Panc1 (cell line): ENCODE measurements at regions not wholly inside any gene's neighbourhood (a gene's known extent, or its start where the extent isn't known, plus 50 kb on each side); places are given as distances from the start of the nearest gene placed in this dataset.

Experiments
- ATAC-seq: fragments of 200-7000 bp; cut with Tn5 transposase; 2 replicates; pipeline ENCODE4 v1.9.1; 2020; ENCODE audit warnings: mild to moderate bottlenecking, moderate library complexity
- BruUV-seq: library from RNA; stranded (reverse); fragments of 400-500 nt; replicated peaks from 2 replicates; lab custom pipeline; 2021; lab: Mats Ljungman, UMichigan
- CTCF ChIA-PET: fragments of 300-600 bp; sonication (Branson Sonifier 250); formaldehyde crosslinking; loops from one replicate; lab custom pipeline; 2022; ENCODE audit warnings: antibody characterized with exemption; lab: Charles Lee
- POLR2A ChIA-PET: fragments of 300-600 bp; sonication (Branson Sonifier 250); formaldehyde crosslinking; loops from one replicate; lab custom pipeline; 2022; ENCODE audit warnings: antibody characterized with exemption; lab: Charles Lee
- DNase-seq: peaks from one replicate; pipeline ENCODE4 v3.0.0-alpha.2; 2010; ENCODE audit warnings: low read depth, low spot score
- H3K27ac ChIP-seq: 2 replicates; pipeline ENCODE4 v1.5.1; 2011; ENCODE audit warnings: mild to moderate bottlenecking, low read length, inconsistent platforms
- H3K27me3 ChIP-seq: fragments of 200-500 bp; sonication (Bioruptor generic); 2 replicates; pipeline ENCODE4 v1.6.0; 2014; ENCODE audit warnings: low read length, inconsistent platforms; ENCODE audit not compliant: control insufficient read depth, insufficient read depth
- H3K36me3 ChIP-seq: fragments of 200-500 bp; sonication (Bioruptor generic); 2 replicates; pipeline ENCODE4 v1.5.1; 2014; ENCODE audit warnings: inconsistent platforms, mild to moderate bottlenecking, low read length, moderate library complexity; ENCODE audit not compliant: control insufficient read depth, insufficient read depth
- H3K4me1 ChIP-seq: 2 replicates; pipeline ENCODE4 v1.5.1; 2011; ENCODE audit warnings: inconsistent platforms, mild to moderate bottlenecking, low read length, moderate library complexity; ENCODE audit not compliant: control insufficient read depth, insufficient read depth
- H3K4me3 ChIP-seq, 2 experiments: 2 replicates each; pipeline ENCODE4 v1.5.1; 2011 to 2012; ENCODE audit warnings: low read depth in 2 of 2, low read length in 2 of 2, mild to moderate bottlenecking in 2 of 2, inconsistent platforms in 1 of 2, moderate library complexity in 1 of 2
- H3K9me3 ChIP-seq: fragments of 200-500 bp; sonication (Bioruptor generic); 2 replicates; pipeline ENCODE4 v1.5.1; 2014; ENCODE audit warnings: low read depth, mild to moderate bottlenecking, inconsistent platforms, low read length, moderate library complexity; ENCODE audit not compliant: control insufficient read depth, insufficient read depth
- POLR2AphosphoS5 ChIP-seq: IDR thresholded peaks from 2 replicates; pipeline ENCODE4 v1.6.1; 2012; ENCODE audit warnings: mild to moderate bottlenecking, low read depth, low read length, moderate library complexity
- SIN3A ChIP-seq: IDR thresholded peaks from 2 replicates; pipeline ENCODE4 v1.6.1; 2012; ENCODE audit warnings: low read depth, mild to moderate bottlenecking, low read length, moderate library complexity, borderline replicate concordance; ENCODE audit not compliant: insufficient read depth
- TCF7L2 ChIP-seq: IDR thresholded peaks from 2 replicates; pipeline ENCODE4 v1.6.1; 2011; ENCODE audit warnings: mild to moderate bottlenecking, low read depth, low read length, inconsistent platforms
- in situ Hi-C: cut with HindIII; loops from 2 replicates; pipeline ENCODE4 v1.10.0; 2016; ENCODE audit warnings: low sequenced_read_pairs, low pct_unique_long_range_greater_than_20kb
- intact Hi-C: fragments of 100-400 bp; cut with micrococcal nuclease; formaldehyde crosslinking; loops from one replicate; pipeline ENCODE4 v1.10.0; 2022; ENCODE audit not compliant: unreplicated experiment
- TF ChIP-seq, protein P1 (sequence below), 2 experiments: IDR thresholded peaks; 2 replicates each; pipeline ENCODE4 v1.6.1; 2011 to 2012; ENCODE audit warnings: low read depth in 2 of 2, control low read depth in 1 of 2, low read length in 1 of 2, mild to moderate bottlenecking in 1 of 2, moderate library complexity in 1 of 2; ENCODE audit not compliant: insufficient read depth in 1 of 2
- TF ChIP-seq, protein P2 (sequence below): fragments of 450-650 bp; IDR thresholded peaks from 2 replicates; pipeline ENCODE4 v1.5.1; 2017; ENCODE audit warnings: mild to moderate bottlenecking

- BruUV-seq: no TSS peak
- Histone ChIP-seq H3K36me3 (no peaks in the 10 kb centered on the region), H3K9me3 (no peaks in the 10 kb centered on the region), H3K4me1 (no peaks in the 10 kb centered on the region), H3K27me3 (no peaks in the 10 kb centered on the region), H3K4me3 (no peak overlapping the region), H3K27ac (no peak overlapping the region)
- TF ChIP-seq, protein P1, sequence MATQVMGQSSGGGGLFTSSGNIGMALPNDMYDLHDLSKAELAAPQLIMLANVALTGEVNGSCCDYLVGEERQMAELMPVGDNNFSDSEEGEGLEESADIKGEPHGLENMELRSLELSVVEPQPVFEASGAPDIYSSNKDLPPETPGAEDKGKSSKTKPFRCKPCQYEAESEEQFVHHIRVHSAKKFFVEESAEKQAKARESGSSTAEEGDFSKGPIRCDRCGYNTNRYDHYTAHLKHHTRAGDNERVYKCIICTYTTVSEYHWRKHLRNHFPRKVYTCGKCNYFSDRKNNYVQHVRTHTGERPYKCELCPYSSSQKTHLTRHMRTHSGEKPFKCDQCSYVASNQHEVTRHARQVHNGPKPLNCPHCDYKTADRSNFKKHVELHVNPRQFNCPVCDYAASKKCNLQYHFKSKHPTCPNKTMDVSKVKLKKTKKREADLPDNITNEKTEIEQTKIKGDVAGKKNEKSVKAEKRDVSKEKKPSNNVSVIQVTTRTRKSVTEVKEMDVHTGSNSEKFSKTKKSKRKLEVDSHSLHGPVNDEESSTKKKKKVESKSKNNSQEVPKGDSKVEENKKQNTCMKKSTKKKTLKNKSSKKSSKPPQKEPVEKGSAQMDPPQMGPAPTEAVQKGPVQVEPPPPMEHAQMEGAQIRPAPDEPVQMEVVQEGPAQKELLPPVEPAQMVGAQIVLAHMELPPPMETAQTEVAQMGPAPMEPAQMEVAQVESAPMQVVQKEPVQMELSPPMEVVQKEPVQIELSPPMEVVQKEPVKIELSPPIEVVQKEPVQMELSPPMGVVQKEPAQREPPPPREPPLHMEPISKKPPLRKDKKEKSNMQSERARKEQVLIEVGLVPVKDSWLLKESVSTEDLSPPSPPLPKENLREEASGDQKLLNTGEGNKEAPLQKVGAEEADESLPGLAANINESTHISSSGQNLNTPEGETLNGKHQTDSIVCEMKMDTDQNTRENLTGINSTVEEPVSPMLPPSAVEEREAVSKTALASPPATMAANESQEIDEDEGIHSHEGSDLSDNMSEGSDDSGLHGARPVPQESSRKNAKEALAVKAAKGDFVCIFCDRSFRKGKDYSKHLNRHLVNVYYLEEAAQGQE (IDR thresholded peaks at IDR 0.05; ENCODE audit: insufficient read depth in 1 of 2, low read depth in 2 of 2, low read length in 1 of 2): no peak
- TF ChIP-seq, protein P2, sequence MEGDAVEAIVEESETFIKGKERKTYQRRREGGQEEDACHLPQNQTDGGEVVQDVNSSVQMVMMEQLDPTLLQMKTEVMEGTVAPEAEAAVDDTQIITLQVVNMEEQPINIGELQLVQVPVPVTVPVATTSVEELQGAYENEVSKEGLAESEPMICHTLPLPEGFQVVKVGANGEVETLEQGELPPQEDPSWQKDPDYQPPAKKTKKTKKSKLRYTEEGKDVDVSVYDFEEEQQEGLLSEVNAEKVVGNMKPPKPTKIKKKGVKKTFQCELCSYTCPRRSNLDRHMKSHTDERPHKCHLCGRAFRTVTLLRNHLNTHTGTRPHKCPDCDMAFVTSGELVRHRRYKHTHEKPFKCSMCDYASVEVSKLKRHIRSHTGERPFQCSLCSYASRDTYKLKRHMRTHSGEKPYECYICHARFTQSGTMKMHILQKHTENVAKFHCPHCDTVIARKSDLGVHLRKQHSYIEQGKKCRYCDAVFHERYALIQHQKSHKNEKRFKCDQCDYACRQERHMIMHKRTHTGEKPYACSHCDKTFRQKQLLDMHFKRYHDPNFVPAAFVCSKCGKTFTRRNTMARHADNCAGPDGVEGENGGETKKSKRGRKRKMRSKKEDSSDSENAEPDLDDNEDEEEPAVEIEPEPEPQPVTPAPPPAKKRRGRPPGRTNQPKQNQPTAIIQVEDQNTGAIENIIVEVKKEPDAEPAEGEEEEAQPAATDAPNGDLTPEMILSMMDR: no peak
- TF ChIP-seq TCF7L2: no peak
- no peak for TF ChIP-seq POLR2AphosphoS5
- TF ChIP-seq SIN3A: no peak
- DNase-seq (no peak), ATAC-seq (no peak)
- ChIA-PET CTCF (no interaction called here), POLR2A (no interaction called here)
- intact Hi-C loops (loop anchor here (10.0 kb wide), 2 partner anchors 157 to 687 kb away; no protein-coding TSS in a partner anchor), in situ Hi-C loops (no loop called here)
Measured at GRCh38 chr9:78437806-78438205, 140.9 kb downstream of the PSAT1 start.

DNA sequence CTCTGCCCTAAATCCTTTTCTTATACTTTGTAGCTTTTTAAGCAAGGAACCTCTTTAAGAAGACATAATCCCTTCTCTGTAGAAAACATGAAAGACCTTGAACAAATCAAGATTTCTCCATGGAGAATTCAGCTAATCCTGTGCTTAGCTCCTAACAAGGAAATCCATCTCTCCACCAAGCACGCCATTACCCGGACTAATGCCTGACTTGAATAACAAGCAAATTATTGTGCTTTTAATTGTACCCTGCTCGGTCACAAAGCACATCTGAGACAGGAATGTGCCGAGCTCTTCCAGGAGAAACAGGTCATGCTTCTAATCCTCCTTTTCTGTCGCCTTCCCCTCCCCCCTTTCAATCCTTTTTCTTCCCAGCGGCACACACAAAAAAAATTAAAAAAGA, 141.3 kb downstream of the PSAT1 start:
- CTCF ChIA-PET: no interaction called here

More for the DNA sequence above, 141.3 kb downstream of the PSAT1 start:
- intact Hi-C loops (loop anchor here (10.0 kb wide), 2 partner anchors 157 to 687 kb away; no protein-coding TSS in a partner anchor), in situ Hi-C loops (no loop called here)
- DNase-seq (no peak), ATAC-seq (no peak)
- Histone ChIP-seq H3K36me3 (no peaks in the 10 kb centered on the region), H3K27me3 (no peaks in the 10 kb centered on the region), H3K9me3 (no peaks in the 10 kb centered on the region), H3K27ac (no peak overlapping the region), H3K4me3 (no peak overlapping the region), H3K4me1 (no peaks in the 10 kb centered on the region)
- POLR2A ChIA-PET: no interaction called here
- no peak for TF ChIP-seq TCF7L2
- no peak for TF ChIP-seq POLR2AphosphoS5
- TF ChIP-seq, protein P2: no peak
- TF ChIP-seq, protein P1 (IDR thresholded peaks at IDR 0.05; ENCODE audit: insufficient read depth in 1 of 2, low read depth in 2 of 2, low read length in 1 of 2): no peak
- TF ChIP-seq SIN3A: no peak
- BruUV-seq: no TSS peak
